HEK293T (cell line): ENCODE measurements at regions not wholly inside any gene's neighbourhood (a gene's known extent, or its start where the extent isn't known, plus 50 kb on each side); places are given as distances from the start of the nearest gene placed in this dataset.

Experiments used
- CTCF ChIA-PET: fragments of 350-600 bp; formaldehyde crosslinking; extraction: SDS; loops from one replicate; lab custom pipeline; 2021; ENCODE audit warnings: antibody characterized with exemption, inconsistent platforms; lab: Yijun Ruan, JAX
- POLR2A ChIA-PET: fragments of 350-600 bp; formaldehyde crosslinking; extraction: SDS; loops from one replicate; lab custom pipeline; 2020; ENCODE audit warnings: antibody characterized with exemption, inconsistent platforms; lab: Yijun Ruan, JAX
- DNase-seq: peaks from one replicate; pipeline ENCODE4 v3.0.0; 2012; ENCODE audit warnings: mixed read lengths; ENCODE audit errors: extremely low spot score
- ARNT ChIP-seq: fragments of 450-650 bp; IDR thresholded peaks from 2 replicates; pipeline ENCODE4 v1.6.1; 2017; ENCODE audit warnings: mild to moderate bottlenecking
- BHLHE40 ChIP-seq: fragments of 450-650 bp; IDR thresholded peaks from 2 replicates; pipeline ENCODE4 v1.6.1; 2016; ENCODE audit warnings: mild to moderate bottlenecking, moderate library complexity, borderline replicate concordance
- CTBP1 ChIP-seq: fragments of 450-650 bp; IDR thresholded peaks from 2 replicates; pipeline ENCODE4 v1.6.1; 2016; ENCODE audit warnings: borderline replicate concordance
- ELF4 ChIP-seq: fragments of 450-650 bp; IDR thresholded peaks from 2 replicates; pipeline ENCODE4 v1.6.1; 2017; ENCODE audit warnings: antibody characterized with exemption
- FOXA1 ChIP-seq: fragments of 450-650 bp; IDR thresholded peaks from 2 replicates; pipeline ENCODE4 v1.6.1; 2016; ENCODE audit warnings: mild to moderate bottlenecking
- FOXK2 ChIP-seq: fragments of 450-650 bp; IDR thresholded peaks from 2 replicates; pipeline ENCODE4 v1.6.1; 2016; ENCODE audit warnings: mild to moderate bottlenecking
- FOXM1 ChIP-seq: fragments of 450-650 bp; IDR thresholded peaks from 2 replicates; pipeline ENCODE4 v1.6.1; 2017; ENCODE audit warnings: mild to moderate bottlenecking, borderline replicate concordance
- HDGF ChIP-seq: fragments of 450-650 bp; IDR thresholded peaks from 2 replicates; pipeline ENCODE4 v1.6.1; 2017; ENCODE audit warnings: antibody characterized with exemption, borderline replicate concordance
- L3MBTL2 ChIP-seq: fragments of 450-650 bp; conservative IDR thresholded peaks from 2 replicates; pipeline ENCODE4 v1.6.1; 2016; ENCODE audit warnings: mild to moderate bottlenecking
- LEF1 ChIP-seq: fragments of 450-650 bp; IDR thresholded peaks from 2 replicates; pipeline ENCODE4 v1.6.1; 2017; ENCODE audit warnings: mild to moderate bottlenecking, borderline replicate concordance
- NFRKB ChIP-seq: fragments of 450-650 bp; IDR thresholded peaks from 2 replicates; pipeline ENCODE4 v1.6.1; 2016; ENCODE audit warnings: mild to moderate bottlenecking, moderate library complexity
- PKNOX1 ChIP-seq: fragments of 450-650 bp; IDR thresholded peaks from 2 replicates; pipeline ENCODE4 v1.6.1; 2016
- SP1 ChIP-seq: fragments of 450-650 bp; IDR thresholded peaks from 2 replicates; pipeline ENCODE4 v1.6.1; 2017
- SUZ12 ChIP-seq: fragments of 450-650 bp; IDR thresholded peaks from 2 replicates; pipeline ENCODE4 v1.6.1; 2016; ENCODE audit warnings: mild to moderate bottlenecking
- TARDBP ChIP-seq: fragments of 450-650 bp; IDR thresholded peaks from 2 replicates; pipeline ENCODE4 v1.6.1; 2016
- ZNF384 ChIP-seq: fragments of 450-650 bp; IDR thresholded peaks from 2 replicates; pipeline ENCODE4 v1.6.1; 2016

- POLR2A ChIA-PET: no interaction called here
- CTCF ChIA-PET: no interaction called here
- TF ChIP-seq LEF1: no peak
- TF ChIP-seq PKNOX1: no peak
- no peak for TF ChIP-seq FOXK2
- TF ChIP-seq FOXA1: no peak
- TF ChIP-seq SUZ12: no peak
- no peak for TF ChIP-seq ELF4
- no peak for TF ChIP-seq ARNT
- TF ChIP-seq BHLHE40: no peak
- no peak for DNase-seq
Observed at GRCh38 chr2:100214265-100214971, 72.0 kb upstream of the AFF3 start.

- no peak for DNase-seq
- no peak for TF ChIP-seq TARDBP
- no peak for TF ChIP-seq FOXA1
- TF ChIP-seq ZNF384: no peak
- TF ChIP-seq FOXK2: no peak
- no peak for TF ChIP-seq LEF1
- no peak for TF ChIP-seq SUZ12
- no peak for TF ChIP-seq CTBP1
- no peak for TF ChIP-seq ELF4
- TF ChIP-seq ARNT: no peak
- no peak for TF ChIP-seq BHLHE40
- TF ChIP-seq NFRKB: no peak
- no peak for TF ChIP-seq SP1
- ChIA-PET POLR2A (no interaction called here), CTCF (no interaction called here)
Observed at GRCh38 chr2:100213595-100213994, 71.2 kb upstream of the AFF3 start.

GRCh38 chr2:100212850-100213249 is 70.5 kb upstream of the AFF3 start:
- TF ChIP-seq FOXA1: no peak
- TF ChIP-seq BHLHE40: no peak
- ChIA-PET POLR2A (no interaction called here), CTCF (no interaction called here)
- no peak for DNase-seq

- TF ChIP-seq SUZ12 (no peak), SP1 (no peak), PKNOX1 (no peak), ELF4 (no peak), FOXM1 (no peak)
- no peak for DNase-seq
- ChIA-PET CTCF (interaction anchor here (0.5 kb wide), 1 partner anchor 1577 kb away, joined by 3 read pairs; no protein-coding TSS in a partner anchor), POLR2A (no interaction called here)
Observed at GRCh38 chr2:100211521-100211920, 69.1 kb upstream of the AFF3 start.

- POLR2A ChIA-PET: no interaction called here
- CTCF ChIA-PET: no interaction called here
- TF ChIP-seq BHLHE40 (no peak), FOXM1 (no peak), HDGF (no peak), LEF1 (no peak), ZNF384 (no peak), SP1 (no peak), L3MBTL2 (no peak), PKNOX1 (no peak), FOXA1 (no peak), FOXK2 (no peak), ELF4 (no peak), ARNT (no peak), TARDBP (no peak)
- DNase-seq: no peak
Observed at GRCh38 chr2:100208141-100208770, 65.9 kb upstream of the AFF3 start.

- DNase-seq: no peak
- POLR2A ChIA-PET: no interaction called here
- CTCF ChIA-PET: no interaction called here
- TF ChIP-seq ELF4 (no peak), TARDBP (no peak), BHLHE40 (no peak), FOXA1 (no peak), L3MBTL2 (no peak)
Observed at GRCh38 chr2:100207411-100207885, 65.1 kb upstream of the AFF3 start.

GRCh38 chr2:100206731-100207255 is 64.4 kb upstream of the AFF3 start:
- CTCF ChIA-PET: no interaction called here
- no peak for DNase-seq
- POLR2A ChIA-PET: no interaction called here

More at GRCh38 chr2:100206731-100207255, 64.4 kb upstream of the AFF3 start:
- TF ChIP-seq FOXA1 (no peak), TARDBP (no peak), SUZ12 (no peak), NFRKB (no peak), PKNOX1 (no peak), CTBP1 (no peak), SP1 (no peak), BHLHE40 (no peak), FOXK2 (no peak), FOXM1 (no peak), LEF1 (no peak), ZNF384 (no peak), L3MBTL2 (no peak), ELF4 (no peak), HDGF (no peak)
